ENCODE measurements at regions not wholly inside any gene's neighbourhood (a gene's known extent, or its start where the extent isn't known, plus 50 kb on each side); places are given as distances from the start of the nearest gene placed in this dataset.

DNA sequence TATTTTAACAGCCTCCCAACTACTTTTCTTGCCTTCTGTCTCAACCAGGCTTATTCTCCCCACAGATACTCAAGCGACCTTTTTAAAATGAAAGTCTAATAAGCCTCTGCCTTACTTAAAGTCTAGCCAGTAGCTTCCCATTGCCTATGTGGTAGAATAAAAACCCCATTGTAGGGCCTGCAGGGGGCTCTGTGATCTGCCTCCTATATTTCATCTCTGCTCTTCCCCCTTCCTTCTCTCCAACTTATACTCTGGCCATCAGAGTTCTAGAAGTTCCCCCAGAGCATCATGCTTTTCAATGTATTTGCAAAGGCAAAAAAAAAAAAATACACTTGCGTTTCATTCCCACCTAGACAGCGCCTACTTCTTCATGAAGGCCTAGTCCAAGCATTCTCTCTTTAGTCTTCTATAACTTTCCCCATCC is 167.7 kb upstream of the ADO start:
- TF ChIP-seq, protein P1, sequence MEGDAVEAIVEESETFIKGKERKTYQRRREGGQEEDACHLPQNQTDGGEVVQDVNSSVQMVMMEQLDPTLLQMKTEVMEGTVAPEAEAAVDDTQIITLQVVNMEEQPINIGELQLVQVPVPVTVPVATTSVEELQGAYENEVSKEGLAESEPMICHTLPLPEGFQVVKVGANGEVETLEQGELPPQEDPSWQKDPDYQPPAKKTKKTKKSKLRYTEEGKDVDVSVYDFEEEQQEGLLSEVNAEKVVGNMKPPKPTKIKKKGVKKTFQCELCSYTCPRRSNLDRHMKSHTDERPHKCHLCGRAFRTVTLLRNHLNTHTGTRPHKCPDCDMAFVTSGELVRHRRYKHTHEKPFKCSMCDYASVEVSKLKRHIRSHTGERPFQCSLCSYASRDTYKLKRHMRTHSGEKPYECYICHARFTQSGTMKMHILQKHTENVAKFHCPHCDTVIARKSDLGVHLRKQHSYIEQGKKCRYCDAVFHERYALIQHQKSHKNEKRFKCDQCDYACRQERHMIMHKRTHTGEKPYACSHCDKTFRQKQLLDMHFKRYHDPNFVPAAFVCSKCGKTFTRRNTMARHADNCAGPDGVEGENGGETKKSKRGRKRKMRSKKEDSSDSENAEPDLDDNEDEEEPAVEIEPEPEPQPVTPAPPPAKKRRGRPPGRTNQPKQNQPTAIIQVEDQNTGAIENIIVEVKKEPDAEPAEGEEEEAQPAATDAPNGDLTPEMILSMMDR (IDR thresholded peaks at IDR 0.05) = peak in 4 of 12 donors; percentile 14 to 40 (median 34)
- TF ChIP-seq POLR2A (IDR thresholded peaks at IDR 0.05) = no peak

All from heart left ventricle (tissue), 13 donors.